HT1080 (cell line): ENCODE measurements at regions not wholly inside any gene's neighbourhood (a gene's known extent, or its start where the extent isn't known, plus 50 kb on each side); places are given as distances from the start of the nearest gene placed in this dataset.

ENCODE experiments used
- DNase-seq: peaks from one replicate; pipeline ENCODE4 v3.0.0-alpha.2; 2015; ENCODE audit warnings: low read depth

DNA sequence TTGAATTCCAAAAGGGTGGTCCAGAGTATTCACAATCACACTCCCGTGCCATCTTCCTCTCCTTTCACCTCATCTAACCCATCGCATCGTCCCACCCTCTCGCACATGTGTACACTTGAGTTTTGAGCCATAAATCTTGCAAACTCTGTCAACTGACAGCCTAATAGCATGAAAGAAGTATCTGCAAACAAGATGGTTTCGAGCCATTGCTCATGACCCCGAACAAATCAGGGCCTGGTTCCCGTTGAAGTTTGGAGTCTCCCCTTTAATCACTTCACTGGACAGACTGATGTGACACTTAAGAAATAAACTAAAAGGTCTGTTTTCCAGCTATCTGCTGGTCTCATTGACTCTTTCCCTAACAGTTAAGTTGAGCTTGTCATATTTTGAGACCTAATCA is 223.6 kb upstream of the SOX5 start:
- DNase-seq = no peak

DNA sequence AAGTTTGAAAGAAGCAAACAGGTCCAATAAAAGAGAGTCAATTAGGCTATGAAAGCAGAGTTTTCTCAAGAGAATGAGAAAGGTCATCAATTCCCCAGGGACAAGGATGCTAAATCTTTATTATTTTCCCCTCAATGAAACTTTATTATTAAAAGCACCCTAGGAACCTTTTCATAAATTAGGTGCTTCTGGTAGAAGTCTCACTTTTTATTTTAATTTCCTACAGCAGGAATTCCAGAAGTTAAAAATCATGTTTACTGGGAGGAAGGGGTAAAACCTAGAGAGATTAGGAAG is 223.2 kb upstream of the SOX5 start:
- DNase-seq = no peak

DNA sequence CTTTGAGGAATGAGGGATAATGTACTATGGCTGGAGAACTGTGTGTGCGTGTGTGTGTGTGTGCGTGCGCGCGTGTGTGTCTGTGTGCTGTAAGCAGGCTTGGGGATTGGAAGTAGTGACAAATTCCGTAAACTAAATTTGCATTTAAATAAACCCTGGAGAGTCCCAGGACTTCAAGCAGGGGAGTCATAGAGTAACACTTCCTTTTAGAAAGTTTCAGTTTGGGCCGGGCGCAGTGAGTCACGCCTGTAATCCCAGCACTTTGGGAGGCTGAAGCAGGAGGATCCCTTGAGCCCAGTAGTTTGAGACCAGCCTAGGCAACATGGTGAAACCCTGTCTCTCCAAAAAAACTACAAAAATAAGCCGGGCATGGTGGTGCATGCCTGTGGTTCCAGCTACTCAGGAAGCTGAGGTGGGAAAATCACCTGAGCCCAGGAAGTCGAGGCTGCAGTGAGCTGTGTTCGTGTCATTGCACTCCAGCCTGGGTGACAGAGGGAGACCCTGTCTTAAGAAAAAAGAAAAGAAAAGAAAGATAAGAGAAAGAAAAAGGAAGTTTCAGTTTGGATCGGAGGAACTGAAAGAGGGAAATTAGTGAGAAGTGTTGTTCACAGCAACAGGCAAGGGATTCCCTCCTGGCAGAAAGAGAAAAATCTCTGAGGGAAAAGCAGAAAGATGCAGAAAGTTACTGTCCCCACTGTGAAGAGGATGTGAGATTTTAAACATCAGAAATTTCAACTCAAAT is 222.7 kb upstream of the SOX5 start:
- no peak for DNase-seq

DNA sequence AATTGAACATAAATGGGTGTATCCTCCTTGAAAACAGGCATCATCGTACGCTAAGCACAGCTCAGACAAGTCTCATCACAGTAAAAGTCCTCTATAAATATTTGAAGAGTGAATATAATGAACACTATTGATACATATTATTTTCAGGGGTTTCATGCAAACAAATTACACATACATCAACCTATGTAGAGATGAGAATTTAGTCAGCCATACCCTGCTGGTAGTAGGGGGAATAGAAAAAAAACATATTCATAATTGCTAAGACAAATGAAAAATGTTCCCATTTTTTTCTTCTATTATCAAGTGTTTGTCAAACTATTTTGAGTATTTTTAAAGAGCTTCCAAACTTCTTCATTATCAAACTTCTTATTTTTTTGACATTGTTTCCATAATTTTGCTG is 205.6 kb upstream of the SOX5 start:
- DNase-seq = no peak

DNA sequence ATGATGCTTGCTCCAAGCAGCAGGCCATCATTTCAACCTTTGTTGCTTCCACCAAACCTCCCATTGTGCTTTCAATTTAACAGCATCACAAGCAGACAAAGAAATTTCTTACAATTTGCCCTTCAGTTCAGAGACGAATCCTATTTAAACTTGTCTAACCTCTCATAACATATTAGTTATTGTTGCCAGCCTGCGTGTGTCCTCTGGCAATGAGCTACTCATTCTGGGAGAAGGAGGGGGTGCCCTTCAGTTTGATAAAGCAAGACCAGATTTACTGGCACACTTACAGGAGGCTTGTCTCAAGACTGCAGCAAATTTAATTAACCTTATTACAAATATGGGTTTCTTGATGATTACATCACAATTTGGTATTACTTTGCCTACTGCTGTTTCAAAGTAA is 203.6 kb upstream of the SOX5 start:
- DNase-seq = no peak

DNA sequence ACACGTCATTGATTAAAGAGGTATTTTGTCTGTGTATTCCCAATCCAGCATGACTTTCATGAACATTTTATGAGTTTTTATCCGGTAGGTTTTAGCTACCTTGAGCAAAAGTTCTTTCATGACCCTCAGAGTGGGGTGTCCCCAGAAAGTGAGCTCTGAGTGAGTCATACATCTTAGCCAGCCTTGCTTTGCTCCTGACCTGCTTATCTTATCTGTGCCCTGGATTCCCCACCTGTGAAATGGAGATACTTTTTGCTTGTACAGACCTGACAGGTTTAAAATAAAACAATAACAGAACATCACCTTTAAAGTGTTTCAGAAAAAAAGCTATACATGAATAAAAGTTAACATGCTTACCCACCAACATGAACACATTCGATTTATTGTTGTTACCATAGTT is 202.8 kb upstream of the SOX5 start:
- no peak for DNase-seq

DNA sequence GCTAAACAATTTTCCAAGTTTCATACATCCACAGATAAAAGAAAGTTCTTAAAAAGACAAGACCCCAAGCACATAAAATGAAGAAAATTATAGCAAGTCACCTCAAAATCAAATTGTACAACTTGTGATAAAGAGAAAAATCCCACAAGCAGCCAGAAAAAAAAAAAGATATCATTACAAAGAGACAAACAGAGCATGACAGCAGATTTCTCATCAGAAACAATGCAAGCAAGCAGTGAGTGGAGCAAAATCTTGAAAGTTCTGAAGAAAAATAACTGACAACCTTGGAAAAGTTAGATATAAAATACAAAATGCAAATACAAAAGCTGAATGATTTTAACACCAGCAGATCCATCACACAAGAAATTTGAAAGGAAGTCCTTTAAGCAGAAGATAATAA is 194.5 kb upstream of the SOX5 start:
- no peak for DNase-seq

DNA sequence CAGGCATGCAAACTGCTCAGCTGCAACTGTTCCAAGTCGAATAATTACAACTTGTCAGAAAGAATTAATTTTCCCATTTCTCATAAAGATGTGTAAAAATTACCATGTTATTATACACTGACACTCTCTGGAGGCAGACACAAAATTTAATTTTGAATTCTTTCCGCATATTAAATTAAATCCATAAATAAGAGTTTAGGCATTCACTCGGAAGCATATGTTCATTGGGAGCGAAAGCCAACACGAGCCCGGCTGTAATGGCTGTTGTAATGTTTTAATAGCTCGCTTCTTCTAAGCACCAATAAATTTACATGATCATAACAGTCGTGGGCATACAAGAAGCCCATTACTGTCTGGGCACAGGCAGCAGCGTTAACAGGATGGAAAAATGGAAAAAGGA is 189.6 kb upstream of the SOX5 start:
- no peak for DNase-seq

DNA sequence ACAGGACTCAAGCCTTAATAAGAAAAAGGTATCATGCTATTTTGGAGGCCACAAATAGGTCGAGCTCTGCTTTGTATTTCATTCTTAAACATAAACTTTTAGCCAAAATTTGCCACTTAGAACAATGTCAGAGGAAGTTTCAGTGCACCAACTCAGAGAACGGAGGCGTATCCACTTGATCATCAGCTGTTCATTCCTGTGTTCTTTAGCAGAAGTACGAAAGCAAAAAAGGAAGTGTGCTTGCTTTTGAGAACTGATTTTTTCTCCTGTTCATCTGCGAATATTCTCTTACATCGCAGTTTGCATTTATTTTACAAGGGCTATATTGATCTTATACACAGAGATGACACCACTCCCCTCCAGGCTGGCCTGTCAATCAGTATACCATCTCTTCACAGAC is 188.6 kb upstream of the SOX5 start:
- no peak for DNase-seq

DNA sequence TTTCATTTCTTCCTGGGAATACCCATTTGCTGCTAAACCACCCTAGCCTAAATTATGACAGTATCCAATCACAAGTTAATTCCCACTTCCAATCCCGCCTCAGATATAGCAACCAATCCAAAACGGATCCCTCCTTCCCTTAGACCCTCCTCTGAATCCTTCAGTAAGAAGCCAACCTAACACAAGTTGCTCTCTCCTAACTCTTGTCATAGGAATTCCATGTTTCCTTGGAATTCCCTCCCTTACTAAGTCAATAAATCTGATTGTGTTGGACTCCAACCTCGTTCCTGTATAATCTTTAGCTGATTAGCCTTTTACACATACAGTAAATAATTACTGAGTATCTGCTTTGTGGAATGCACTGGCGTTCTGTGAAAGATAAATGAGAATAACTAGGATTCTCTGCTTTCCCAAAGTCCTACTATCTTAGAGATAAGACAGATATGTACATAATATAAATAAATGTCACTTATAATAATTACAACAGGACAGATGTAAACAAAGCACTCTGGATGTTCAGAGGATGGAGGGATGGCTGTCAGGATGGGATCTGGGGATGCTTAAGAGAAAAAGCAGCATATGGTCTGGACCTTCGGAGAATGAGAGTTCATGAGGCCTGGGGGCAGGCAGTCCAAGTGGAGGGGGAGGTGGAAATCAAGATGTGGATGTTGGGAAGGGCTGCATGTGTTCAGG is 185.8 kb upstream of the SOX5 start:
- no peak for DNase-seq

DNA sequence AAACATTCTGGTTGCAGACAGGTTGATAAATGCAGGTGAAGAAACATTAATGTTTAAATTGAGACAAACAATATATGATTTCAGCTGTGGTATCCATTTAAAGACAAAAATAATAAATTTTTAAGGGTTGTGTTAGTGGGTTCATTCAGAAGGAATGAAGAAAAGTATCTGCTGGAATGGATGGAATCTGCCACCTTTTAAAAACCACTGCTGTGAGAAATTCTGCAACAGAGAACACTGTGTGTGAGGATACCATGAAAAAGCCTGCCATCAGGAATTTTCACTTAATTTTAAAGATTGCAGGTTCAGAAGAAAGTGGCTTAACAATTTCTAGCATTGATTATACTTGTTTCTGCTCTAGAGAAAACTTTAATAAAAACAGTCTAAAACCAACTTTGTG is 184.6 kb upstream of the SOX5 start:
- DNase-seq = no peak

DNA sequence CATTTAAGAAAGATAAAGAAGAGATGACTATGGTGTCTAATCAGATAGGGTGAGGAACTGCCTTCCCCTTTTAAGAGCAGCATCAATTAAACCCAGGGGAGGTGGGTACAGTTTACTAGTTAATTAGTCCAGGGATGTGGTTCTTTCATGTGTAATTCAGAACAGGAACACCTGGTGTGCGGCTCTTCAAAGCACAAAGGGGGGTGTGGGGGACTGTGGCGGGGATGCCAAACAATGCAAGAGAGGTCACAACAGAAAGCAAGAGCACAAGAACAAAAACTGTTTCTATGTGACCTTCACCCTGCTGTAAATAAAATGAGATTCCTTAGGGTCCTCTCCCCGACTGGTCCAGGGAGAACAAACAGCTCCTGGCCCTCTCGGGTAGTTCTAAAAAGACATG is 183.9 kb upstream of the SOX5 start:
- DNase-seq = no peak

DNA sequence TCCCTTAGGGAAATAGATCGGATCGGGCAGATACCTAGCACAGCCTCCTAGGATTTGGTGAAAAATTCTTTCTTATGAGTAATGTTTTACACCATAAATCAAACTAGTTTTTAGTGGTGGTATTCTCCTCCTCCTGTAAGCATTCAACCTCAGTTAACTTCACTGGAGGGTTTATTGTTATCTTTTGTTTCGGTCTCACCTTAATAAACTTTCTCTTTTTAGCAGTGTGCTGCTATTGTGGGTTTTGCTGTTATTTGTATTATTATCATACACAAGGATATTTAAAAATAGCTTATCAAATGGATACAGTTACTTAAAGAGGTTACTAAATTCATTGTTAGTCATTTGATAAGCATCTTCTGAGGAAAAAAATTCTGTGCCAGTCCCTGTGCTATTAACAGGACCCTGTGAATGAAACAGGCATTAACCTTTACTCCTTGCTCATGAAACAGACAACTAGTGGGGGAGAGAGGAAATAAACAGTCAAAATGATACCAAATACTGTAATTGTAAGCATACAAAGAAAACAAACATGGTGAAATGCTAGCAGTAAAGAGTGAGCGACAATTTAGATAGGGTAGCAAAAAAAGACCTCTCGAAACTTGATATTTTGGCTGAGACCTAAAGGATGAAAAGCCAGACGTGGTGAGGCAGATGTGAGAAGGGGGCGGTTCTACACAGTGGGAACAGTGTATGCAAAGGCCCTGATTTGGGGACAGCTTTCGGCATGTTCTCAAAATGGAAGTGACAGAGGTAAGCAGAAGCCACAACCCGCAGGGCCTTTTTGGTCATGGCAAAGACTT is 178.7 kb upstream of the SOX5 start:
- DNase-seq = no peak

DNA sequence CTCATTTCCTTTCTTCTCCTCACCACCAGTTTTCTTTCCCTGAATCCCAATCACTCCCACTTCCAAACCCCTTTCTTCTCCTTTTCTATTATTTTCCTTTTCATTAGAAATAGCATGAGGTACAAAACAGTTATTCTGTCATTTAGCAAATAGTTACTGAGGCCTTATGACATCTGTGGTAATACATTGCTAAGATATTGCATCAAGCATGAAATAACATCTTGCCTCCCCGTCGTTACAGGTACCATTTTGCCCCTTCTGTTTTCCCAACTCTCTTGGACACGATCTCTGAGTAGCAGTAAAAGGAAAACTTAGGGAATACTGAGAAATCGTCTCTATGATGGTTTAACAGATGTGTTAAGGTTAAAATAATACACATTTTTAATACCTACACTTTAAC is 175.8 kb upstream of the SOX5 start:
- no peak for DNase-seq

DNA sequence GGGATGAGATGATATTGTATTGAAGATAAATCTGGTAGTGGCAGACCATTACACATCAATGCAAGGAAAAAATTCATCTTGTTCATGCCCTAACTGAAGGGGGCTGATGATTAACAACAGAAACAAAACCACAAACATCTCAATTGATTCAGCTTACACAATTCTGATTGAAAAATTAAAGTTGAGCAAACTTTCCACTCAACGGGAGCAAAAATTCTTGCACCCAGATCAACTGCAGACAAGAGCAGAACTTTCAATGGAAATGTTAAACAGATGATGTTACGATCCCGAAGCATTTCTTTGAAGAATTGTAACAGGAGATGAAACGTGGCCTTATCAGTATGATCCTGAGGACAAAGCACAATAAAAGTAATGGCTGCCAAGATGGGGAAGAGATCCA is 172.4 kb upstream of the SOX5 start:
- no peak for DNase-seq

DNA sequence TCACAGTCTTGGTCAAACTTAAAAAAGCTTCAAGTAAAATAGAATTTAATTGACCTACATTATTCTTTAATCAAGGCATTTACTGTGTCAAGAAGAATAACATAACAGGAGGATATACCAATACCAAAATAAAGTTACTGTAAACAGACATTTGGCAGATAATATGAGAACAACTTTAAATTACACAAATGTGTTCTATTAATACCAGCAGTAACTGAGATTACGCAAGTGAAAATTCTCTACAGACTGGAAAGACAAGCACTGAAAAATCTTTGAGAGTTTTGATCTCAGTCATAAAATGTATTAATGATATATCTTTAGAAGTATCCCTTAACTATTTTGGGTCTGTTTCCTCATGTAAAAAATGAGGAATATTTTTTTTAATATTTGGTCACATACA is 169.2 kb upstream of the SOX5 start:
- no peak for DNase-seq

DNA sequence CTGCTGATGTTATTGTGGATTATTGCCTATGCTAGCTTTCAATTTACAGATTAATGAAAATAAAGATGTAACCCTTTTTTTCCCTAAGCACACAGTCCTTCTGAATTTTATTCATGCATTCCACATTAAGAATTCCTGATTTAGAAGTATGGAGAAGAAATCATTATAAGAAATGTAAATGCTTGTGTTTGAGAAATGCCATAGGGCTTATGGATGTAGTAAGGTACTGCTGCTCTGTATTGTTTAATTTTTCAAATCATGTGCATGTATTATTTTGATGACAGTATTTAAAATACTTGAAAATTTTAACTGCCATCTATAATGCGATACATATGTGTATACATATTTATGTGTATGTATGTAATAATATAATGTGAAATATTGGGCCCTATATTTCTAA is 167.1 kb upstream of the SOX5 start:
- no peak for DNase-seq

DNA sequence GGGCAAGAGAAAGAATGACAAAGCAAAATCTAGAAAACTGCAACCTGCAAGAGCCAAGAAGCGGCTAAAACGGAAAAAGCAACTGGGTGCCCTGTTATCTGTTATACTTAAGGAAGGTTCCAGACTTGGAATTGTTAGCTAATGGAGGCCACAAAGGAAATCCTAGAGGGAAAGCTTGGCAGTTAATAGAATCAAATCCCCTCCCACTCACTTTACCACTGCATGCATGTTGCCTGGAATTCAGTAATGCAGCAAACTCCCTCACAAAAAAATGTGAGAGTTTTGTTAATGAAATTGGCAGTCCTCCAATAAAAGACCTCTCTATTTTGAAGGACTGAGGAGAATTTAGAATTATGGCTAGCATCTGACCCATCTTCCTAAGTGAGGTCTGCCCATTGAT is 164.2 kb upstream of the SOX5 start:
- no peak for DNase-seq

DNA sequence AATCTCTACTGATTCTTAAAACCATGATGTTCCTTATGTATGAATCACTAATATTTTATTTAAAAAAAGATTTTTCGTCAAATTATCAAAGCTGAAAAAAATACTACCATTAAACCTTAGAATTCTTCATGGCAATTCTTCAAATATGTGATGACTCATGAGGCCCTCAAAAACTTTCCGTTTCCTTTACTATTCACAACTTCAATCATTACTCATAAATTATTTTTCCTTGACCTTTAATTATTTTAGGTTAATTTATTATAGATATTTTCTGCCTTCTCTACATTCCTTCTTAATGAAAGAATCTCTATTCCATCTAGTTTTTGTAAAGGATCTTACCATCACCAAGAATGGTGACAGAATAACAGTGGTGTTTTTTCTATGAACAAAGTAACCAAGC is 162.1 kb upstream of the SOX5 start:
- DNase-seq = no peak

DNA sequence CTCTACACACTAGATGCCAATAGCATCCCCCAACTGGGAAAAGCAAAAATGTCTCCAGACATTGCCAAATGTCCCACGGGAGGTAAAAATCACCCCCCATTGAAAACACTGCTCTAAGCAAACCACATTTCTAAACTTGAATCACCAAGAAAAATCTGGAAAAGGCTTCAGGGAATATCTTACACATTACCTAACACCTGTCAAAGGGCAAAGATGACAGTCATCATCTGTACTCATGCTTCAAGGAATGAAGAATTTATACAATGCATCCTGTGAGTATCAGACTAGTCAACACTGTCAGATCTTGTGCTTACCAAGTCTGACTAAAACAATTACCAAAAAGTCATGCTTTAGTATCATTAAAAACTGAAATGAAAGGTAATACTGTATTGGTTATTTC is 161.6 kb upstream of the SOX5 start:
- DNase-seq = peak; percentile 42

DNA sequence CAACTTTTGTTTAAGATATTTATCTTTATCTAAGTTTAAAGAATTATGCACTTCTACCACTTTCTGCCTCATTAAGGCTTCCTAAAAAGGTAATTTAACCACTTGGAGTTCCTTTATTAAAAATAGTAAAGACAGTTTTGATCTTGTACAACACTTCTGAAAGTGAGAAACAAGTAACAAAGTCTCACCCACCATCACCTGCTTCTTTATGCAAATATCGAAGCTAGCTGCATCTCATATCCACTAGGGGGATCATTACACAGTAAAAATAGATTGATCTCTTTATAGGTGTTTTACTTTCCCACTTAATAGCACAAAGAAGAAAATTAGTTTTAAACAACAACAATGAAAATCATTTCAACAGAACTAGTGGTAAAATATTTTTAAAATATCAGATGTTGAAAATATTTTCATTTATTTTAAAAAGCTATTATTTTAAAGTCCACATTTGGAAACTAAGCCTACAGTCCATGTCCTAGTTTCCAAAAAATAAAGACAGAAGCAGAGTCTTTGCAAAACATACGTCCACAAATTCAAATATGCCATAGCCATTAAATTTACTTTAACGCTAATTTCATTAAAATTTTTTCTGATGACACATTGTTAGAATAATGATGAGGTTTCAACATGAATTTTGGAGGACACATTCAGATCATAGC is 160.0 kb upstream of the SOX5 start:
- no peak for DNase-seq

DNA sequence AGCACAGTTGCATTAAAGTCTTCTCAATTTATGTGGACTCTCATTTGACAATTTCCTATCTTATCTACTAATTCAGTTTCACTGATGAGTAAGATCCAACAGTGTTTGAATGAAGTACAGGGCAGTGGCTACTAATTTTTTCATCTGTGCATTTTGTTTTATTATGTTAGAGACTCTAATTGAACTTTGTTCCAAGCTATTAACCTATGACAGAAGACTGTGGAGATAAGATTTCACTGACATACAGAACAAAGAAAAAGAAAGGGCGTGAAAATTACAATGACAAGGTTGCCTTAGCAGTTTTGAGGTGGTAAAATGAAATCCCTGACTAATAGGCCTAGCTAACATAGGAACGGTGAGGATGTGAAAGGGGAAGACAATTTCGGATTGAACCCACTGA is 153.2 kb upstream of the SOX5 start:
- no peak for DNase-seq
